ENCODE measurements at regions not wholly inside any gene's neighbourhood (a gene's known extent, or its start where the extent isn't known, plus 50 kb on each side); places are given as distances from the start of the nearest gene placed in this dataset.
A peak's percentile ranks its signal among the peaks of the same experiment; 100 is the strongest.

DNA sequence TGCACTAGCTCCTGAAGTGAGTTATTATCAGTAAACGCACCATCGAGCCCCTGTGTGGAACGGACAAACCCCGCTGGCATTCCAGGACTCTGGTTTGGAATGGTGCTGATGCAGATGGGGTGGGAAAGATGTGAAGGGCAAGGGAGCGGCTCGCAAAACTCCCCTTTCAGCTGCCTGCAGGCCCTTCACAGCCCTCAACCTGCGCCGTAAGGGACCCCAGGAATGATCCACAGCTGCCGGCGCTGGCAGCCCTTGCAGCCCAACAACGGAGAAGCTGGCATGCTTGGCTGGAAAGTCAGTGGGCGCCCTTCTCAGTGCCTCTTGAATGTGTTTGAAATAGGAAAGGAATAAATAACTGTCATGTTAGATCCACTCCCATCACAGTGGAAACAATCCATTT lies 1445.5 kb downstream of the BRD1 start:
- Histone ChIP-seq H3K9ac (ENCODE audit: low read depth in 1 of 2, low read length in 2 of 2) (no peak overlapping the region), H3K9me3 (ENCODE audit: control insufficient read depth in 2 of 2, low read length in 2 of 2) (no peaks in the 10 kb centered on the region), H3K27ac (ENCODE audit: low read depth in 2 of 2, low read length in 2 of 2) (no peak overlapping the region), H3K4me3 (ENCODE audit: low read length in 2 of 2) (no peak overlapping the region), H3K36me3 (ENCODE audit: control insufficient read depth in 2 of 2, insufficient read depth in 2 of 2, low read length in 2 of 2) (no peaks in the 10 kb centered on the region), H3K4me1 (ENCODE audit: control insufficient read depth in 2 of 2, insufficient read depth in 2 of 2, low read length in 2 of 2) (no peaks in the 10 kb centered on the region), H3K27me3 (ENCODE audit: control insufficient read depth in 2 of 2, insufficient read depth in 2 of 2, low read length in 2 of 2) (peaks cover 0 to 2% of the 10 kb centered on the region in 2 donors)

DNA sequence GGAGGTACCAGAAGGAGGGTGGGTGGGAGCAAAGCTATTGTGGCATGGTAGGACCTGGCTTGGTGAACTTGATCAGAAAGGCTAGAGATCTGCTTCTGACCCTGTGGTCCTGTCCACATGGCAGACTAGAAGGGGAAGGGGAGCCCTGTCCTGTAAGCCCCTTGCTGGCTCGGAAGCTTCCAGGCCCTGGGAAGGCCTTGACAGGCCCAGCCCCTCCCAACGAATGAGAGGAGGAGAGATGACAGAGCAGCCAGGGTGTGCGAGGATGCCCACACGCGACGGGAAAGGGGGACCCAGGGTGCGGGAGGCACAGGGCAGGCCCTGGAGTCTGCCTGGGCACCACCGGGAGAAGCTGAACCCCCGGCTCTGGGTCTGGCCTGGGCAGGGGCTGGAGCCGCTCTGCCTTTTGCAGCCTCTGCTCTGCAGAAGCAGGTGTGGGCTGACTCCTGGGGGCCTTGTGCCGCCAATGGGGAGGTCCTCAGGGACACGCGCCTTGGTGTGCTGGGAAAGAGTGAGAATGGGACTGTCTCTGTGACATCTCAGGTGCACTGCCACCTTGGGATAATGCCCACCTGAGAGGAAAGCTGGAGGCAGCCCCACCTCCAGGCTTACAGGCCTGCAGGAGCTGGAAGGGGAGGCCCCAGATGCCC lies 1447.5 kb downstream of the BRD1 start:
- Histone ChIP-seq H3K4me3 (ENCODE audit: low read length in 2 of 2) (no peak overlapping the region), H3K9me3 (ENCODE audit: control insufficient read depth in 2 of 2, low read length in 2 of 2) (no peaks in the 10 kb centered on the region), H3K4me1 (ENCODE audit: control insufficient read depth in 2 of 2, insufficient read depth in 2 of 2, low read length in 2 of 2) (no peaks in the 10 kb centered on the region), H3K36me3 (ENCODE audit: control insufficient read depth in 2 of 2, insufficient read depth in 2 of 2, low read length in 2 of 2) (no peaks in the 10 kb centered on the region), H3K27me3 (ENCODE audit: control insufficient read depth in 2 of 2, insufficient read depth in 2 of 2, low read length in 2 of 2) (peaks cover 0 to 2% of the 10 kb centered on the region in 2 donors), H3K27ac (ENCODE audit: low read depth in 2 of 2, low read length in 2 of 2) (no peak overlapping the region), H3K9ac (ENCODE audit: low read depth in 1 of 2, low read length in 2 of 2) (no peak overlapping the region)

DNA sequence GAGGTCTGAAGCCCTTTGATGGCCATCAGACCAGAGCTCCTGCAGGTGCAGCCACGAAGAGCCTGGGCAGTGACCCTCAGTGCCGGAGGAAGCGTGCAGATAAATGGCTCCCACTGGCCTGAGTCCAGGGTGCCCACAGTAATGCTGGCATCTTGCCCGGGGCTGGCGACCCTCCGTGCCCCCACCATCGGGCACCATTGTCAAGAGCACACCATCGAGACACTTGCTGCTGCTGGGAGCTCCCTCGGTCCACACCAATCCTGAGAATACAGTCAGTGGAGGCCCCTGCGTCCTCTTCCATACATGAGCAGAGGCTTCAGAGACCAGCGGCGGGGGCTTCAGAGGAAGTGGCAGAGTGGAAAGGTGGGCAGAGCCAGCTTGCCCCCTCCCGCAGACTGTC lies 1448.3 kb downstream of the BRD1 start:
- Histone ChIP-seq H3K36me3 (ENCODE audit: control insufficient read depth in 2 of 2, insufficient read depth in 2 of 2, low read length in 2 of 2) (no peaks in the 10 kb centered on the region), H3K27me3 (ENCODE audit: control insufficient read depth in 2 of 2, insufficient read depth in 2 of 2, low read length in 2 of 2) (peaks cover 0 to 2% of the 10 kb centered on the region in 2 donors), H3K4me3 (ENCODE audit: low read length in 2 of 2) (no peak overlapping the region), H3K9ac (ENCODE audit: low read depth in 1 of 2, low read length in 2 of 2) (no peak overlapping the region), H3K27ac (ENCODE audit: low read depth in 2 of 2, low read length in 2 of 2) (no peak overlapping the region), H3K4me1 (ENCODE audit: control insufficient read depth in 2 of 2, insufficient read depth in 2 of 2, low read length in 2 of 2) (no peaks in the 10 kb centered on the region), H3K9me3 (ENCODE audit: control insufficient read depth in 2 of 2, low read length in 2 of 2) (no peaks in the 10 kb centered on the region)

DNA sequence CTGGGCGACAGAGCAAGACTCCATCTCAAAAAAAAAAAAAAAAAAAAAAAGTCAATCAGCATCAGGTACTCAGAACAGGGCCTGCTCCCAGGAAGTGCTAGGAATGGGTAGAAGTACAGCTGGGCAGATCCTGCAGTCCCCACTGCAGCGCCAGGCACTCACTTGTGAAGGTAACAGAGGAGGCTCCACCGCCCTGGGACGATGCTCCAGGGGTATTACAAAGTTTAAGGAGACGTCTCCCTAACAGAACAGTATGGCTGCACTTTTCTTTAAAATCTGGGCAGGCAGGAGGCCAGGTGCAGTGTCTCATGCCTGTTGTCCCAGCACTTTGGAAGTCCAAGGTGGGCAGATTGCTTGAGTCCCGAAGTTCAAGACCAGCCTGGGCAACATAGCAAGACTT lies 1449.0 kb downstream of the BRD1 start:
- no peak overlapping the region for H3K9ac ChIP-seq (ENCODE audit: low read depth in 1 of 2, low read length in 2 of 2)
- no peaks in the 10 kb centered on the region for H3K36me3 ChIP-seq (ENCODE audit: control insufficient read depth in 2 of 2, insufficient read depth in 2 of 2, low read length in 2 of 2)
- H3K4me3 ChIP-seq (ENCODE audit: low read length in 2 of 2) = no peak overlapping the region
- no peaks in the 10 kb centered on the region for H3K9me3 ChIP-seq (ENCODE audit: control insufficient read depth in 2 of 2, low read length in 2 of 2)
- no peaks in the 10 kb centered on the region for H3K4me1 ChIP-seq (ENCODE audit: control insufficient read depth in 2 of 2, insufficient read depth in 2 of 2, low read length in 2 of 2)
- no peak overlapping the region for H3K27ac ChIP-seq (ENCODE audit: low read depth in 2 of 2, low read length in 2 of 2)
- peaks cover 0 to 2% of the 10 kb centered on the region in 2 donors for H3K27me3 ChIP-seq (ENCODE audit: control insufficient read depth in 2 of 2, insufficient read depth in 2 of 2, low read length in 2 of 2)

DNA sequence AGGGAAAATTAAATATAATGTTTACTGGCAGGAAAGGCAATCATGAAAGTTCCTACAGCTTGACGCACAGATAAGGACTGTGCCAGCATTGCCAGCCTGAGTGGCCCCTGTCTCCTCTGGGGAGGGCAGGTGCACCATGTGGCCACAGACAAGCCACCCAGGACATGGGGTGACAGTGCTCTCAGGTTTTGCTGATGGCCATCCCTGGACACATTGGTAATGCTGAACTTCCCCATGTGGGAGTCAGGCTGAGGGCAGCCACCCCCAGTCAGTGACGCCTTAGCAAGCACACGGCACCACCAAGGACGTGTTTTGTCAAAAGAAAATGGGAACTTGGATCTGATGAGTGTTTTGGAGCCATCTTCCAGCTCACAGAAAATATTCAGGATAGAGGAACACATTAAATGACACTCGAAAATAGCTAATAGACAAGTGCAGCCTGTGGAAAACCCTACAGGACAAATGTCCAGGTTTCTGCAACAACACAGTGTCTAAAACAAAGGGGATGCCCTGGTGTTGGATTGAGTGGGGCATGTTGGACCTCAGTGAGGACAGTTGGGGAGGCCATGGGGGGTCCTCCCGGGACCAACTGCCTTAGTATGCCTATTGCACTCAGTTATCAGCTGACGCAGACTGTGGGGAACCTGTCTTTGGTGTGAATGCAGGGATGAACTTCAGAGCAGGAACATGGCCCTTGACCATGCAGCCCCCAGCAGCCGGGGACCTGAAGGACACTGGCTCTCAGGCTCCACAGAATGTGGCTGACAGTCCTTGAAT lies 1450.5 kb downstream of the BRD1 start:
- Histone ChIP-seq H3K9ac (ENCODE audit: low read depth in 1 of 2, low read length in 2 of 2) (no peak overlapping the region), H3K4me3 (ENCODE audit: low read length in 2 of 2) (no peak overlapping the region), H3K27me3 (ENCODE audit: control insufficient read depth in 2 of 2, insufficient read depth in 2 of 2, low read length in 2 of 2) (peaks cover 0 to 2% of the 10 kb centered on the region in 2 donors), H3K4me1 (ENCODE audit: control insufficient read depth in 2 of 2, insufficient read depth in 2 of 2, low read length in 2 of 2) (no peaks in the 10 kb centered on the region), H3K36me3 (ENCODE audit: control insufficient read depth in 2 of 2, insufficient read depth in 2 of 2, low read length in 2 of 2) (no peaks in the 10 kb centered on the region), H3K27ac (ENCODE audit: low read depth in 2 of 2, low read length in 2 of 2) (no peak overlapping the region), H3K9me3 (ENCODE audit: control insufficient read depth in 2 of 2, low read length in 2 of 2) (no peaks in the 10 kb centered on the region)

DNA sequence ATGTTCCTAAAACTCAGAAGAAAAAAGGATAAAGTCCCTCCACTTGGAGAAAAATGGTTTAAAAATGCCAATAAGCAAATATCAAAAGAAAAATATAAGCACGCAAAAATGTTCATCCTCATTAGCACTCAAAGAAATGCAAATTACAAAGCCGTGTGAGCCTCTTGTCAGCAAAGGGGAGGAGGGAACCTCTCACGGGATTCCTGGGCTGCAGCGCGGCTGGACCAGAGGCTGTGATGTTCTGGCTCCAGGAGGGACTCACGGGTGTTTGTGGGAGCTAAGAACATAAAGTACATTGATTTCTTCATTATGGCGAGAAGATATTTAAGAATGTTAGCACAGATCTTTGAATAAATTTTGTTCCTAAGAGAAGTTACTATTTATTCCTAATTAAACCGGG lies 1451.2 kb downstream of the BRD1 start:
- Histone ChIP-seq H3K4me3 (ENCODE audit: low read length in 2 of 2) (no peak overlapping the region), H3K36me3 (ENCODE audit: control insufficient read depth in 2 of 2, insufficient read depth in 2 of 2, low read length in 2 of 2) (no peaks in the 10 kb centered on the region), H3K9ac (ENCODE audit: low read depth in 1 of 2, low read length in 2 of 2) (no peak overlapping the region), H3K27me3 (ENCODE audit: control insufficient read depth in 2 of 2, insufficient read depth in 2 of 2, low read length in 2 of 2) (peaks cover 0 to 2% of the 10 kb centered on the region in 2 donors), H3K4me1 (ENCODE audit: control insufficient read depth in 2 of 2, insufficient read depth in 2 of 2, low read length in 2 of 2) (no peaks in the 10 kb centered on the region), H3K27ac (ENCODE audit: low read depth in 2 of 2, low read length in 2 of 2) (no peak overlapping the region), H3K9me3 (ENCODE audit: control insufficient read depth in 2 of 2, low read length in 2 of 2) (no peaks in the 10 kb centered on the region)

DNA sequence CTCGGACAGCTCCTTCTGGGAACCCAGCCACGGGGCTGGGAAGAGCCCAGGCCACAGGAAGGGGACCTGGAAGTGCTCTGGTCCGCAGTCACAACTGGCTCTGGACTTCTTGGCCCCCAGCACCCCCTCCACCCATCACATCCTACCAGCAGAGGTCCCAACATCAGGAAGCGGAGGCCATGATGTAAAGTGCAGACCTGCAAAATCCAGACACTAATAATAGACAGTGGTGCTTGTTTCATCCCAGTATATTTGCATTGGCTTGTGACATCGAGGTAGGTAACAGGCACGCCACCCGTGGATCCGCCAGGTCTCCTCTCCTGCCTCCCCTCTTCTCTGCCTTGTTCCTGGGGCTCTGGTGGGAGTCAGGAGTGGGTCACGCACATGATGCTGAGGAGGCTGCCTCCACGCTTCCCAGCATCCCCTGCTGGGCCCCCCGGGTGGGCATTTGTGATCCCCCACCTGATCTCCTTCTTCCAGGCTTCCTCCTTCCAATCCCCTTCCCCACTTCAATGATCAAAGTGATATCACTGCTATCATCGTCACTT lies 1454.0 kb downstream of the BRD1 start:
- no peaks in the 10 kb centered on the region for H3K9me3 ChIP-seq (ENCODE audit: control insufficient read depth in 2 of 2, low read length in 2 of 2)
- peaks cover 12 to 13% of the 10 kb centered on the region in 2 donors for H3K4me1 ChIP-seq (ENCODE audit: control insufficient read depth in 2 of 2, insufficient read depth in 2 of 2, low read length in 2 of 2)
- no peak overlapping the region for H3K4me3 ChIP-seq (ENCODE audit: low read length in 2 of 2)
- no peaks in the 10 kb centered on the region for H3K36me3 ChIP-seq (ENCODE audit: control insufficient read depth in 2 of 2, insufficient read depth in 2 of 2, low read length in 2 of 2)
- H3K27ac ChIP-seq (ENCODE audit: low read depth in 2 of 2, low read length in 2 of 2) = no peak overlapping the region
- H3K27me3 ChIP-seq (ENCODE audit: control insufficient read depth in 2 of 2, insufficient read depth in 2 of 2, low read length in 2 of 2) = no peaks in the 10 kb centered on the region
- H3K9ac ChIP-seq (ENCODE audit: low read depth in 1 of 2, low read length in 2 of 2) = no peak overlapping the region

GRCh38 chr22:48372390-48372789 lies 1455.3 kb downstream of the BRD1 start:
- Histone ChIP-seq H3K9me3 (ENCODE audit: control insufficient read depth in 2 of 2, low read length in 2 of 2) (no peaks in the 10 kb centered on the region), H3K27ac (ENCODE audit: low read depth in 2 of 2, low read length in 2 of 2) (no peak overlapping the region), H3K9ac (ENCODE audit: low read depth in 1 of 2, low read length in 2 of 2) (no peak overlapping the region), H3K4me3 (ENCODE audit: low read length in 2 of 2) (no peak overlapping the region), H3K36me3 (ENCODE audit: control insufficient read depth in 2 of 2, insufficient read depth in 2 of 2, low read length in 2 of 2) (no peaks in the 10 kb centered on the region), H3K4me1 (ENCODE audit: control insufficient read depth in 2 of 2, insufficient read depth in 2 of 2, low read length in 2 of 2) (peaks cover 12 to 13% of the 10 kb centered on the region in 2 donors), H3K27me3 (ENCODE audit: control insufficient read depth in 2 of 2, insufficient read depth in 2 of 2, low read length in 2 of 2) (no peaks in the 10 kb centered on the region)

GRCh38 chr22:48371391-48371790 lies 1456.3 kb downstream of the BRD1 start:
- peaks cover 12 to 13% of the 10 kb centered on the region in 2 donors for H3K4me1 ChIP-seq (ENCODE audit: control insufficient read depth in 2 of 2, insufficient read depth in 2 of 2, low read length in 2 of 2)
- no peak overlapping the region for H3K4me3 ChIP-seq (ENCODE audit: low read length in 2 of 2)
- H3K9ac ChIP-seq (ENCODE audit: low read depth in 1 of 2, low read length in 2 of 2) = no peak overlapping the region
- no peaks in the 10 kb centered on the region for H3K9me3 ChIP-seq (ENCODE audit: control insufficient read depth in 2 of 2, low read length in 2 of 2)
- H3K27me3 ChIP-seq (ENCODE audit: control insufficient read depth in 2 of 2, insufficient read depth in 2 of 2, low read length in 2 of 2) = no peaks in the 10 kb centered on the region
- no peak overlapping the region for H3K27ac ChIP-seq (ENCODE audit: low read depth in 2 of 2, low read length in 2 of 2)
- H3K36me3 ChIP-seq (ENCODE audit: control insufficient read depth in 2 of 2, insufficient read depth in 2 of 2, low read length in 2 of 2) = no peaks in the 10 kb centered on the region

- peak overlapping the region; percentile 3 to 9 for H3K27ac ChIP-seq (ENCODE audit: low read depth in 2 of 2, low read length in 2 of 2)
- no peaks in the 10 kb centered on the region for H3K36me3 ChIP-seq (ENCODE audit: control insufficient read depth in 2 of 2, insufficient read depth in 2 of 2, low read length in 2 of 2)
- peaks cover 12 to 13% of the 10 kb centered on the region in 2 donors for H3K4me1 ChIP-seq (ENCODE audit: control insufficient read depth in 2 of 2, insufficient read depth in 2 of 2, low read length in 2 of 2)
- H3K4me3 ChIP-seq (ENCODE audit: low read length in 2 of 2) = peak overlapping the region; percentile 3 to 30
- H3K9ac ChIP-seq (ENCODE audit: low read depth in 1 of 2, low read length in 2 of 2) = peak overlapping the region in 1 of 2 donors; percentile 10
- H3K27me3 ChIP-seq (ENCODE audit: control insufficient read depth in 2 of 2, insufficient read depth in 2 of 2, low read length in 2 of 2) = no peaks in the 10 kb centered on the region
- no peaks in the 10 kb centered on the region for H3K9me3 ChIP-seq (ENCODE audit: control insufficient read depth in 2 of 2, low read length in 2 of 2)
These were observed 1457.0 kb downstream of the BRD1 start for GRCh38 chr22:48370508-48371325.
